Tibial nerve (tissue), 4 donors: ENCODE measurements at regions not wholly inside any gene's neighbourhood (a gene's known extent, or its start where the extent isn't known, plus 50 kb on each side); places are given as distances from the start of the nearest gene placed in this dataset.

Experiments used
- DNase-seq, 2 donors: peaks; one replicate each; pipeline ENCODE4 v3.0.0-alpha.2; 2019; ENCODE audit warnings: low spot score in 2 of 2
- H3K27ac ChIP-seq, 4 donors: fragments of 200-600 bp; sonication (generic) in 3 of 4; one replicate each; pipeline ENCODE4 v1.5.1; 2017 to 2019; ENCODE audit warnings: mild to moderate bottlenecking in 1 of 4
- H3K27me3 ChIP-seq, 2 donors: fragments of 200-600 bp; sonication (generic) in 1 of 2; one replicate each; pipeline versions ENCODE4 v1.5.1 to v1.6.0; 2017 to 2019
- H3K36me3 ChIP-seq, 3 donors: fragments of 200-600 bp; sonication (generic); one replicate each; pipeline ENCODE4 v1.5.1; 2018 to 2019
- H3K4me1 ChIP-seq, 4 donors: fragments of 200-600 bp; sonication (generic) in 3 of 4; one replicate each; pipeline ENCODE4 v1.5.1; 2017 to 2019
- H3K4me3 ChIP-seq, 4 donors: fragments of 200-600 bp; sonication (generic) in 3 of 4; one replicate each; pipeline ENCODE4 v1.5.1; 2017 to 2019; ENCODE audit warnings: mild to moderate bottlenecking in 1 of 4, moderate library complexity in 1 of 4
- H3K9me3 ChIP-seq, 4 donors: fragments of 200-600 bp; sonication (generic) in 3 of 4; one replicate each; pipeline ENCODE4 v1.5.1; 2017 to 2019
- EP300 ChIP-seq, 2 donors: sonication (generic); formaldehyde crosslinking; IDR thresholded peaks; one replicate each; pipeline ENCODE4 v1.6.1; 2017; ENCODE audit warnings: antibody characterized with exemption in 2 of 2, mild to moderate bottlenecking in 1 of 2
- POLR2A ChIP-seq, 2 donors: fragments of 450-650 bp; IDR thresholded peaks; one replicate each; pipeline ENCODE4 v1.6.1; 2017; ENCODE audit warnings: antibody characterized with exemption in 2 of 2, mild to moderate bottlenecking in 2 of 2, moderate library complexity in 2 of 2
- WGBS, 2 donors: methylation state at CpG; one replicate each; pipeline ENCODE4 v1.1.5; 2018; 5-methylcytosine and 5-hydroxymethylcytosine counted together
- TF ChIP-seq, protein P1 (sequence below), 5 experiments: fragments of 200-600 bp in 3 of 5; fragments of 450-650 bp in 2 of 5; sonication (generic) in 3 of 5; IDR thresholded peaks; one replicate each; pipeline ENCODE4 v1.5.1; 2016 to 2019; ENCODE audit warnings: antibody characterized with exemption in 5 of 5, mild to moderate bottlenecking in 3 of 5, moderate library complexity in 2 of 5

DNA sequence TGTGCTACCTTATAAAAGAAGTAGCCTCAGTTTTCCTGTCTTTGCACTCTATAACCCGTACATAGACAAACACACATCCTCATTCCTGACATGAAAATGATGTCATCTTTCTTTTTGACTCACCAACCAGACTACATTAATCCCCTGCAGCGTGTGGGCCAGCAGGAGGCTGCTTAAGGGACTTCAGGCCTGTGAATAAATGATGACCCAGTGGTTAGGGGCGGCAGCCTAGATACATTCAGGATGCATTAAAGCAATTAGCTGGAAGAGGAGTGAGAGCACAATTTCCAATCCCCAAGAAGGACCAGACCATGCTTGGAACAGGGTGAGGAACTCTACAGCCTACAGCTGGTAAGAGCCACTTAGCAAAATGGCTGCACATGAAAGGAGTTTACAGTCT, 57.3 kb upstream of the KLF7 start:
- DNase-seq: no peak
- 71 to 73% methylated on average over 3 of the region's 3 CpGs for WGBS, 2 donors
- Histone ChIP-seq H3K27ac (no peak overlapping the region), H3K4me3 (no peak overlapping the region), H3K4me1 (peaks cover 0 to 25% (median 10%) of the 10 kb centered on the region in 4 donors), H3K27me3 (no peaks in the 10 kb centered on the region), H3K36me3 (no peaks in the 10 kb centered on the region), H3K9me3 (no peaks in the 10 kb centered on the region)
- no peak for TF ChIP-seq POLR2A (IDR thresholded peaks at IDR 0.05)
- TF ChIP-seq, protein P1, sequence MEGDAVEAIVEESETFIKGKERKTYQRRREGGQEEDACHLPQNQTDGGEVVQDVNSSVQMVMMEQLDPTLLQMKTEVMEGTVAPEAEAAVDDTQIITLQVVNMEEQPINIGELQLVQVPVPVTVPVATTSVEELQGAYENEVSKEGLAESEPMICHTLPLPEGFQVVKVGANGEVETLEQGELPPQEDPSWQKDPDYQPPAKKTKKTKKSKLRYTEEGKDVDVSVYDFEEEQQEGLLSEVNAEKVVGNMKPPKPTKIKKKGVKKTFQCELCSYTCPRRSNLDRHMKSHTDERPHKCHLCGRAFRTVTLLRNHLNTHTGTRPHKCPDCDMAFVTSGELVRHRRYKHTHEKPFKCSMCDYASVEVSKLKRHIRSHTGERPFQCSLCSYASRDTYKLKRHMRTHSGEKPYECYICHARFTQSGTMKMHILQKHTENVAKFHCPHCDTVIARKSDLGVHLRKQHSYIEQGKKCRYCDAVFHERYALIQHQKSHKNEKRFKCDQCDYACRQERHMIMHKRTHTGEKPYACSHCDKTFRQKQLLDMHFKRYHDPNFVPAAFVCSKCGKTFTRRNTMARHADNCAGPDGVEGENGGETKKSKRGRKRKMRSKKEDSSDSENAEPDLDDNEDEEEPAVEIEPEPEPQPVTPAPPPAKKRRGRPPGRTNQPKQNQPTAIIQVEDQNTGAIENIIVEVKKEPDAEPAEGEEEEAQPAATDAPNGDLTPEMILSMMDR (IDR thresholded peaks at IDR 0.05): no peak
- TF ChIP-seq EP300 (IDR thresholded peaks at IDR 0.05): no peak

DNA sequence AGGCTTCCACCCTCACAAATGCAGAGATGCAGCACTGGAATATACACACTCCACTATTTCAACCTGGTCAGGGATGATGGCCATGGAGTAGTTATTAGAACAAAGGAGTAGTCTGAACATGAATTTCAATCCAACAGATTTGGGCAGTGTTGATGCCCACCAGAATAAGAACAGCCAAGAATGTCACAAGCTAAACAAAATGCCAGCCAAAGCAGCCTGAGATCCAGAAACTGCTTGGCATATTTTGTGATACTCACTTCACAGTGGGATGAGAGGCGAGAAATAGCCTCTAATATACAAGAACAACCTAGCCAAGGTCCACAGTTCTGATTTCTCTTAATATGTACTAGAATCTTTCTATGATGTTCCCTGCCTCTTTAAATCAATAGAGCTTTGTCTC, 58.6 kb upstream of the KLF7 start:
- Histone ChIP-seq H3K27me3 (no peaks in the 10 kb centered on the region), H3K36me3 (no peaks in the 10 kb centered on the region), H3K9me3 (no peaks in the 10 kb centered on the region), H3K4me1 (peaks cover 0 to 31% (median 11%) of the 10 kb centered on the region in 4 donors), H3K27ac (no peak overlapping the region), H3K4me3 (no peak overlapping the region)
- no peak for DNase-seq
- no peak for TF ChIP-seq EP300 (IDR thresholded peaks at IDR 0.05)
- no peak for TF ChIP-seq POLR2A (IDR thresholded peaks at IDR 0.05)
- TF ChIP-seq, protein P1 (IDR thresholded peaks at IDR 0.05): no peak
- WGBS, 2 donors: 73 to 89% methylated on average over 1 of the region's 1 CpG

DNA sequence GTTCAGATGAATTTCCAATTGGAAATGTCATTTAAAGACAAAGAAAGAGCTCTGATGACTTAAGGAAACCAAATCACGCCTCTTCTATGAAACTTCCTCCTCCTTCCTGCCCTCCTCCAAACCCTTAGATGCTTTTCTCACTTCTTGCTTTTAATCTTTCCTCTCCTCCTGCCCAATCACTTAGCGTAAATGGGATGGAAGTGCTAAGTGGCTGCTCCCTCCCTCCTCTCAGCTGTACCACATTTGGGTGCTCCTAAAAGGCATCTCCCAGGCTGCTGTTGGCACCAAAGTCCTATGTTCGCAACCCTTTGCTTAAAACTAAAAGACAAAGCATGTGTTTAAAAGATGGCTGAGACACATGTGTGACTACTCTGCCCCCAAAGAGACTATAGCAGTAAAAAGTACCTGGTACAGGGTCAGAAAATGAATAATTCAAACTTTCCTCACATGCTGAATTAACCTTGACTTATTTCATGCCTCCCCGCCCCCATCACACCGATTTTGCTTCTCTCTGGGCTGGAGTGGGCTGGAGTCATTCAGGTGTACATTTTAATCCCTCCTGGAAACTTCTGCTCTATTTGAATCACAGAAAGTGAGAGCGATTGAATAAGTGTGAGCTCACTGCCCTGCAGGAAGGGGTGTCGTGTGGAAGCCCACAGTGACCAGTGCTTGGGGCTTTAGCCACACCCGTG, 59.2 kb upstream of the KLF7 start:
- H3K36me3 ChIP-seq: no peaks in the 10 kb centered on the region
- WGBS, 2 donors: 74 to 77% methylated on average over 8 of the region's 8 CpGs
- no peak overlapping the region for H3K4me3 ChIP-seq
- TF ChIP-seq, protein P1 (IDR thresholded peaks at IDR 0.05): no peak
- TF ChIP-seq POLR2A (IDR thresholded peaks at IDR 0.05) (no peak), EP300 (IDR thresholded peaks at IDR 0.05) (no peak)
- H3K27ac ChIP-seq: no peak overlapping the region
- DNase-seq: no peak
- no peaks in the 10 kb centered on the region for H3K27me3 ChIP-seq
- H3K9me3 ChIP-seq: no peaks in the 10 kb centered on the region
- H3K4me1 ChIP-seq: peaks cover 0 to 31% (median 11%) of the 10 kb centered on the region in 4 donors

DNA sequence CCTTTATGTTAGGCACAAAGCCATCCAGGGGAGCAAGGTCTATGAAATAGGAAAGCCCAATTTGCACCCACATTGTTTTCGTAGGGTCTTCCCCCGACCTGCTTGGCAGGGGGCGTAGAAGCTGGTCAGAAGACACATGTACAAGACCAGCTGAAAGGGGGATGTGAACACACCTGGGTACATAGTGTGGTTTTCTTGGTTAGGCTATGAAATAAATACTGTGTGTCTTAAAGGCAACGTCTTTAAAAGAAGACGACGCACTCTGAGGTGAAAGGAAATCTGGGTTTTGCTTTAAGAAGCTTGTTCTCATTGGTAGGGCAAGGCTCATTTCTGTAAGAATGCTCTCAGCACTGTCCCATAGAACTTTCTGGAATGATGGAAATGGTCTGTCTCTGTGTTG, 60.0 kb upstream of the KLF7 start:
- TF ChIP-seq, protein P1 (IDR thresholded peaks at IDR 0.05): no peak
- TF ChIP-seq EP300 (IDR thresholded peaks at IDR 0.05): no peak
- no peak for TF ChIP-seq POLR2A (IDR thresholded peaks at IDR 0.05)
- peaks cover 0 to 31% (median 11%) of the 10 kb centered on the region in 4 donors for H3K4me1 ChIP-seq
- H3K4me3 ChIP-seq: no peak overlapping the region
- no peak overlapping the region for H3K27ac ChIP-seq
- WGBS, 2 donors: 80 to 83% methylated on average over 6 of the region's 6 CpGs
- H3K27me3 ChIP-seq: no peaks in the 10 kb centered on the region
- no peaks in the 10 kb centered on the region for H3K9me3 ChIP-seq
- DNase-seq: no peak
- H3K36me3 ChIP-seq: no peaks in the 10 kb centered on the region

DNA sequence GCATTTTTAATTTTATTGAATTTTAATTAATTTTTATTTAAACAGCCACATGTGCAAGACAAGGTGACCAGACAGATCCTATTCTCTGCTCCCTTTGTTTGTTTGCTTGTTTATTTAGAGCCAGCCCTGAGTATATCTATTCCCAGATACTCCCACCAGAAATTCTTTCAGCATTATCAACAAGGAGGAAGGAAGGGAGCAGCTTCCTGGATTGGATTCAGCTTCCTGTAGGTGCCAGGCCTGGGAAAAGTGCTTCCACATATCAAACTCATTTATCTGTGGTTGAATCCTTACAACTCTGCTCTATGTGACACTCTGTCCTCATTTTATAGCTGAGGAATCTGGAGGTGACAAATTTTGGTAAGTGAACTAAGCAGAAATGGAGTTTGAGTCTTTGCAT, 60.5 kb upstream of the KLF7 start:
- H3K9me3 ChIP-seq: no peaks in the 10 kb centered on the region
- no peak overlapping the region for H3K4me3 ChIP-seq
- H3K4me1 ChIP-seq: peaks cover 0 to 31% (median 11%) of the 10 kb centered on the region in 4 donors
- TF ChIP-seq EP300 (IDR thresholded peaks at IDR 0.05) (no peak), POLR2A (IDR thresholded peaks at IDR 0.05) (no peak)
- TF ChIP-seq, protein P1 (IDR thresholded peaks at IDR 0.05): no peak
- H3K27ac ChIP-seq: no peak overlapping the region
- no peak for DNase-seq
- no peaks in the 10 kb centered on the region for H3K27me3 ChIP-seq
- no peaks in the 10 kb centered on the region for H3K36me3 ChIP-seq
